Activated B cell treated with CpG ODN at 0.5 μM for 24 hours (primary cell): ENCODE measurements at regions not wholly inside any gene's neighbourhood (a gene's known extent, or its start where the extent isn't known, plus 50 kb on each side); places are given as distances from the start of the nearest gene placed in this dataset.

Experiments
- ATAC-seq: fragments of 200-7000 bp; cut with Tn5 transposase; one replicate; pipeline ENCODE4 v1.10.0; 2021; ENCODE audit warnings: low read depth, mild to moderate bottlenecking, moderate library complexity
- CTCF ChIA-PET: fragments of 350-600 bp; sonication (Branson Sonifier 250); formaldehyde crosslinking; loops from one replicate; lab custom pipeline; 2021; ENCODE audit warnings: antibody characterized with exemption; lab: Charles Lee
- POLR2A ChIA-PET: fragments of 350-600 bp; sonication (Branson Sonifier 250); formaldehyde crosslinking; loops from one replicate; lab custom pipeline; 2021; ENCODE audit warnings: antibody characterized with exemption; lab: Charles Lee
- DNase-seq: peaks from one replicate; pipeline ENCODE4 v3.0.0; 2022
- H3K27ac Mint-ChIP-seq: one replicate; pipeline ENCODE4 v1.8.0; 2020; ENCODE audit warnings: mixed read lengths
- H3K27me3 Mint-ChIP-seq: one replicate; pipeline ENCODE4 v1.8.0; 2021; ENCODE audit warnings: mixed read lengths
- H3K36me3 Mint-ChIP-seq: one replicate; pipeline ENCODE4 v1.8.0; 2021; ENCODE audit warnings: low read depth, mixed read lengths
- H3K4me1 Mint-ChIP-seq: one replicate; pipeline ENCODE4 v1.8.0; 2021; ENCODE audit warnings: mixed read lengths
- H3K4me3 Mint-ChIP-seq: one replicate; pipeline ENCODE4 v1.8.0; 2020; ENCODE audit warnings: mild to moderate bottlenecking, mixed read lengths
- H3K9me3 Mint-ChIP-seq: one replicate; pipeline ENCODE4 v1.8.0; 2020; ENCODE audit warnings: mixed read lengths
- intact Hi-C: fragments of 100-400 bp; cut with micrococcal nuclease; formaldehyde crosslinking; loops from one replicate; pipeline ENCODE4 v1.15.1; 2024
- TF ChIP-seq, protein P1 (sequence below): fragments of 200-600 bp; IDR thresholded peaks from one replicate; pipeline ENCODE4 v1.8.0; 2022; ENCODE audit warnings: antibody characterized with exemption, mild to moderate bottlenecking

DNA sequence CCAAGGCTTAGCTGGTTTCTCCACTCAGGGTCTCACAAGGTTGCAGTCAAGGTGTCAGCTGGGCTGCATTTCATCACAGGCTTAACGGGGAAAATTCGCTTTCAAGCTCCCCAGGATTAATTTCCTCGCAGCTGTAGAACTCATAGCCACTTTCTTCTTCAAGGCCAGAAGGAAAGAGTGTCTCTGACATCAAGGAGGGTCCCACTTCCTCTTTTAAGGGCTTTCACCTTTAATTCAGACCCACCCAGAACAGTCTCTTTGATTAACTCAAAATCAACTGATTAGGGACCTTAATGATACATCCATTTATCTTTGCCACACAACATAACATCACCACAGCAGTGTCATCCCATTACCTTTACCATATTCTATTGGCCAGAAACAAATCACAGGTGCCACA, 183.3 kb upstream of the ARID1B start:
- DNase-seq (no peak), ATAC-seq (no peak)
- Mint-ChIP-seq H3K4me3 (no peak overlapping the region), H3K27me3 (peaks cover 11% of the 10 kb centered on the region), H3K9me3 (peaks cover 2% of the 10 kb centered on the region), H3K4me1 (peaks cover 8% of the 10 kb centered on the region), H3K36me3 (no peaks in the 10 kb centered on the region), H3K27ac (no peak overlapping the region)
- TF ChIP-seq, protein P1, sequence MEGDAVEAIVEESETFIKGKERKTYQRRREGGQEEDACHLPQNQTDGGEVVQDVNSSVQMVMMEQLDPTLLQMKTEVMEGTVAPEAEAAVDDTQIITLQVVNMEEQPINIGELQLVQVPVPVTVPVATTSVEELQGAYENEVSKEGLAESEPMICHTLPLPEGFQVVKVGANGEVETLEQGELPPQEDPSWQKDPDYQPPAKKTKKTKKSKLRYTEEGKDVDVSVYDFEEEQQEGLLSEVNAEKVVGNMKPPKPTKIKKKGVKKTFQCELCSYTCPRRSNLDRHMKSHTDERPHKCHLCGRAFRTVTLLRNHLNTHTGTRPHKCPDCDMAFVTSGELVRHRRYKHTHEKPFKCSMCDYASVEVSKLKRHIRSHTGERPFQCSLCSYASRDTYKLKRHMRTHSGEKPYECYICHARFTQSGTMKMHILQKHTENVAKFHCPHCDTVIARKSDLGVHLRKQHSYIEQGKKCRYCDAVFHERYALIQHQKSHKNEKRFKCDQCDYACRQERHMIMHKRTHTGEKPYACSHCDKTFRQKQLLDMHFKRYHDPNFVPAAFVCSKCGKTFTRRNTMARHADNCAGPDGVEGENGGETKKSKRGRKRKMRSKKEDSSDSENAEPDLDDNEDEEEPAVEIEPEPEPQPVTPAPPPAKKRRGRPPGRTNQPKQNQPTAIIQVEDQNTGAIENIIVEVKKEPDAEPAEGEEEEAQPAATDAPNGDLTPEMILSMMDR = no peak
- intact Hi-C loops = no loop called here
- ChIA-PET POLR2A (no interaction called here), CTCF (no interaction called here)

DNA sequence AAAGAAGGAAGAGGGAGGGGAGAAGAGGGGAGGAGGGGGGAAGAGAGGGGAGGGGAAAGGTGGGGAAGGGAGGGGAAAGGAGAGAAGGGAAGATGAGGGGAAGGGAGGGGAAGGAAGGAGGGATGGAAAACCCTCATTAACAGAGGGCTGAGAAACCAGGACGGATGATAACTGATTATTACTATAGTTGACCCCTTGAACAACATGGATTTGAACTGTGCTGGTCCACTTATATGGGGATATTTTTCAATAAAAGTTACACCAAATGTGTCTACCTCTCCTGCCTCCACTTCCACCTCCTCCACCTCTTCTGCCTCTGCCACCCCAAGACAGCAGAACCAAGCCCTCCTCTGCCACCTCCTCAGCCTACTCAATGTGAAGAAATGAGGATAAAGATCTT, 184.1 kb upstream of the ARID1B start:
- ATAC-seq (no peak), DNase-seq (no peak)
- TF ChIP-seq, protein P1 = no peak
- Mint-ChIP-seq H3K4me1 (peaks cover under 1% of the 10 kb centered on the region), H3K27ac (no peak overlapping the region), H3K4me3 (no peak overlapping the region), H3K36me3 (no peaks in the 10 kb centered on the region), H3K9me3 (peaks cover 2% of the 10 kb centered on the region), H3K27me3 (peaks cover 7% of the 10 kb centered on the region)
- CTCF ChIA-PET = no interaction called here
- intact Hi-C loops = no loop called here
- POLR2A ChIA-PET = no interaction called here

DNA sequence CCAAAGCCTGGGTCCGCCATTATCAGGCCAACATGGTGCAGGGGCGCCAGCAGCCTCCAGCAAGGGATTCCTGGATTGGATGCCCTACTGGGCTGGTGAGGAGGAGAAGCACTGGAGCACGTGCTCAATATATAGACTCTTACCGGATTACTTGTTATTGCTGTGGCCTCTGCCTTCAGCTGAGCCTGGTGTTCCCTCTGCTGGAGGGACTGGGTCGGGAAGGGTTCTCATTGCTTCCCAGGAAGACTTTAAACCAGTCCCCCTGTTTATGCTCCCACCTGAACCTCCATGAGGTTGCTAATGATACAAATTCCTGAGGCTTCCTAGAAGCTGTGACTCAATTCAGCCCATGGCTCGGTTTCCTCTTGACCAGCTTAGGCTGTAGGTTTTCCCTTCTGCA, 186.7 kb upstream of the ARID1B start:
- TF ChIP-seq, protein P1 = no peak
- Mint-ChIP-seq H3K9me3 (peaks cover 2% of the 10 kb centered on the region), H3K27me3 (peaks cover 6% of the 10 kb centered on the region), H3K4me3 (no peak overlapping the region), H3K27ac (no peak overlapping the region), H3K4me1 (no peaks in the 10 kb centered on the region), H3K36me3 (no peaks in the 10 kb centered on the region)
- ChIA-PET CTCF (no interaction called here), POLR2A (no interaction called here)
- intact Hi-C loops = no loop called here
- DNase-seq = no peak
- no peak for ATAC-seq

DNA sequence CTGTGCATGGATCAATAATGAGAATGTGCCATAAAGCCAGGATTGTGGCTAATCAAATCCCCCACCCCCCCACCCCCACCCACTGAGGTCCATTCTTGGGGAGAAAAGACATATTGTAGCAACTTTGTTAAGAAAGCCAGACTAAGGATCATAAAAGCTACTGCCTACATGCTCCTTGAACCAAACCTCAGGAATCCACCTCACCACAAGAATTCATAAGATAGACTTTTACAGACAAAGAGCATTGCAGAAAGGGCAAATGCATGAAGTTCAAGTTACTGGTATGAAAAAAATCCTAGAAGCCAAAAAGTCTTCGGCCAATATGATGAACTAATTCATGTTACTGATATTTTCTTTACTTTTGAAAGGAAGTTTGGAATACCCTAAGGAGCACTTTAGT, 187.9 kb upstream of the ARID1B start:
- ChIA-PET POLR2A (no interaction called here), CTCF (no interaction called here)
- TF ChIP-seq, protein P1 = no peak
- Mint-ChIP-seq H3K4me3 (no peak overlapping the region), H3K9me3 (peaks cover 2% of the 10 kb centered on the region), H3K27ac (no peak overlapping the region), H3K4me1 (no peaks in the 10 kb centered on the region), H3K36me3 (no peaks in the 10 kb centered on the region), H3K27me3 (peaks cover 6% of the 10 kb centered on the region)
- ATAC-seq = no peak
- no peak for DNase-seq
- intact Hi-C loops = no loop called here

DNA sequence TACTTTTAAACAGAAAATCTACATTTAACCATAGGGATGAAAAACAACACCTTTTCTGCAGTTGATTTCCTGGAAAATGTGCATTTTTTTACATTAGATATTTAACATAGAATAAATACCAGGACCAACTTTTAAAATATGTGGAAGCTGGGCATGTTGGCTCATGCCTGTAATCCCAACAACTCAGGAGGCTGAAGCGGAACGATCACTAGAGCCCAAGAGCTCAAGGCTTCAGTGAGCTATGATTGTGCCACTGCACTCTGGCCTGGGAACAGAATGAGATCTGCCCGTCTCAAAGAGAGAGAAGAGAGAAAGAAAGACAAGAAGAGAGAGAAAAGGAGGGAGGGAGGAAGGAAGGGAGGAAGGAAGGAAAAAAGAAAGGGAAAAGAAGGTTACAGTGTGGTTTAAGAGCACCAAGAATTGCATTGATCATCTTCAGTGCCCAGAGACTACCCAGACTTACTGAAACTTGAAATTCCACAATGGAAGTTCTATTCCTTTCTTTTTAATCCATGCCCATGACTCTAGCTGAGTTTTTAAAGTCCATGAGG, 189.4 kb upstream of the ARID1B start:
- H3K4me3 Mint-ChIP-seq = no peak overlapping the region
- TF ChIP-seq, protein P1 = no peak
- DNase-seq (no peak), ATAC-seq (no peak)
- H3K9me3 Mint-ChIP-seq = no peaks in the 10 kb centered on the region
- ChIA-PET CTCF (interaction anchor here (0.7 kb wide), 1 partner anchor 149 kb away, joined by 3 read pairs; no protein-coding TSS in a partner anchor), POLR2A (interaction anchor here (0.6 kb wide), 1 partner anchor 888 kb away, joined by 3 read pairs; no protein-coding TSS in a partner anchor)
- no peak overlapping the region for H3K27ac Mint-ChIP-seq
- no peaks in the 10 kb centered on the region for H3K4me1 Mint-ChIP-seq
- intact Hi-C loops = no loop called here
- H3K27me3 Mint-ChIP-seq = peaks cover 6% of the 10 kb centered on the region
- no peaks in the 10 kb centered on the region for H3K36me3 Mint-ChIP-seq
